GM12873 (cell line): ENCODE measurements at regions not wholly inside any gene's neighbourhood (a gene's known extent, or its start where the extent isn't known, plus 50 kb on each side); places are given as distances from the start of the nearest gene placed in this dataset.

ENCODE experiments used
- TF ChIP-seq, protein P1 (sequence below): IDR thresholded peaks from 2 replicates; pipeline ENCODE4 v1.5.1; 2012; ENCODE audit warnings: low read depth, mild to moderate bottlenecking, moderate library complexity, low read length, control low read depth; ENCODE audit not compliant: insufficient read depth; ENCODE audit errors: missing control alignments

DNA sequence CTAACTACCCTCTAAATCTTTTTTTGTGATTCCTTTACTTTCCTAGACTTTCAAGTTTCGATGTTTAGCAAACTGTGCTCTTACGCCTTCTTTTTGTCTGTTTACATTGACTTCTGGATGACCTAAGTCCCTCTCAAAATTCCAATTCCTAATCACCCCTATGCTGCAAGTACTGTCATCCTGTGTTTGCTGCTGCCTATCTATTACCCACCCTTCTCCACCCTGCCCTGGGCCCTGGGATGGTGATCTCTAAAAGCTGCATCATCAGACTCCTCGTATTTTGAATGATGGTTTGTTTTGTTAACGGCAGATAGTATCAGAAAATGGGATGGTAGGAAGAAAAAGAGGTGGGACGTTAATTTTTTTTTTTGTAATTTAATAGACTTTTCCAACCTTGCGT, 272.1 kb downstream of the DIO2 start:
- TF ChIP-seq, protein P1, sequence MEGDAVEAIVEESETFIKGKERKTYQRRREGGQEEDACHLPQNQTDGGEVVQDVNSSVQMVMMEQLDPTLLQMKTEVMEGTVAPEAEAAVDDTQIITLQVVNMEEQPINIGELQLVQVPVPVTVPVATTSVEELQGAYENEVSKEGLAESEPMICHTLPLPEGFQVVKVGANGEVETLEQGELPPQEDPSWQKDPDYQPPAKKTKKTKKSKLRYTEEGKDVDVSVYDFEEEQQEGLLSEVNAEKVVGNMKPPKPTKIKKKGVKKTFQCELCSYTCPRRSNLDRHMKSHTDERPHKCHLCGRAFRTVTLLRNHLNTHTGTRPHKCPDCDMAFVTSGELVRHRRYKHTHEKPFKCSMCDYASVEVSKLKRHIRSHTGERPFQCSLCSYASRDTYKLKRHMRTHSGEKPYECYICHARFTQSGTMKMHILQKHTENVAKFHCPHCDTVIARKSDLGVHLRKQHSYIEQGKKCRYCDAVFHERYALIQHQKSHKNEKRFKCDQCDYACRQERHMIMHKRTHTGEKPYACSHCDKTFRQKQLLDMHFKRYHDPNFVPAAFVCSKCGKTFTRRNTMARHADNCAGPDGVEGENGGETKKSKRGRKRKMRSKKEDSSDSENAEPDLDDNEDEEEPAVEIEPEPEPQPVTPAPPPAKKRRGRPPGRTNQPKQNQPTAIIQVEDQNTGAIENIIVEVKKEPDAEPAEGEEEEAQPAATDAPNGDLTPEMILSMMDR: no peak

GRCh38 chr14:79938185-79938584, 273.1 kb downstream of the DIO2 start:
- TF ChIP-seq, protein P1: no peak

DNA sequence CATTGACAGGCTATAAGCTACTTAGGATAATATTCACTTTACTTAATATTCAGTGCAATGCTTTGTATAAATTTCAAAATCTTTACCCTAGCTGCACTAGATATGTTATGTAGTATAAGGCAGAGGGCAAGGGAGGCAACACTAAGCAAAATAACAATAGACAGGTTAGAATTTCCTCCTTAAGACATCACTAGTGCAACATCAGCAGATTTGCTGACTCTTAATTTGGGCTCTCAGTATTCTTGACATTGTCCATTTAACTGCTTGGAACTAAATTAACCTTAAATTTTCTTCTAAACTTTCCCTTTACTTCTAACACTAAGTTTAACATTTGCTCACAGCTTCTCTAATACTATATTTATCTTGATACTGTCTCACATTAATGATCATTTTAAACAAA, 273.9 kb downstream of the DIO2 start:
- TF ChIP-seq, protein P1: no peak

DNA sequence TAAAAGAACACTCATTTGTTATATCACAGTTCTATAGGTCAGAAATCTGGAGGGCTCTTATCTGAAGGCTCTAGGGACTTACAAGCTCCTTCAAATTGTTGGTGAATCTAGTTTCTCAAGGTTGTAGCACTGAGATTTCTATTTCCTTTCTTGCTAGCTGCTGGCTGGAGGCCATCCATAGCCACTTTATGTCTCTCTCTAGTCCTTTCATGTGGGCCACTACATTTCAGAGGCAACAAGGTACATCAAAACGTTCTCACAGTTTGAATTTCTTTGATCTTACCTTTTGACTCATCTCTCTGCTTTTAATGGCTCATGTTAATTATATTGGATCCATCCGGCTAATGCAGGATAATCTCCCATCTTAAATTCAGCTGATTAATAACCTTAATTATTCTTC, 286.8 kb downstream of the DIO2 start:
- TF ChIP-seq, protein P1: no peak

DNA sequence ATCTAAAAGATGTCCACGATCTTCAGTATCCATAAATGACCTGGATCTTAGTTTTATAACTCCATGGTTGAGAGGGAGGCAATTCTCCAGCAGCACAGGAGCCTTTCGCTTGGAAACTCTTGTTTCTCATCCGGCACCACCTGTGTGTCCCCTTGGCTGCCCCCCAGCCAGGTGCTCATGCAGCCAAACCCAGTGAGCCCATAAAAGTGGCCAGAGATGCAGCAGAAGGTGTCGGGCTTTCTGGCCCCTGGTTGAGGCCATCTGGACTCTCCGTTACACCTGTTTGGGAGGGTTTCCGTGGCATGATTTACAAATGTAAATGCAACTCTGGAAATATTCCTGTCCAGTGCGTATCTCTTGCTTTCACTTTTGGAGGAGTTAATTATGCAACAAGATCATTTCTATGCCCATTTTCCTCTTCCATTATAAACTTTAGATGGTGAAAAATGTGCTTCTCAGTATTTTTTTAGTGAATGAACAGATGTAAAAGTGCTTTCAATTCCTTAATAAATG, 291.1 kb downstream of the DIO2 start:
- TF ChIP-seq, protein P1: no peak
